ENCODE measurements at regions not wholly inside any gene's neighbourhood (a gene's known extent, or its start where the extent isn't known, plus 50 kb on each side); places are given as distances from the start of the nearest gene placed in this dataset.

DNA sequence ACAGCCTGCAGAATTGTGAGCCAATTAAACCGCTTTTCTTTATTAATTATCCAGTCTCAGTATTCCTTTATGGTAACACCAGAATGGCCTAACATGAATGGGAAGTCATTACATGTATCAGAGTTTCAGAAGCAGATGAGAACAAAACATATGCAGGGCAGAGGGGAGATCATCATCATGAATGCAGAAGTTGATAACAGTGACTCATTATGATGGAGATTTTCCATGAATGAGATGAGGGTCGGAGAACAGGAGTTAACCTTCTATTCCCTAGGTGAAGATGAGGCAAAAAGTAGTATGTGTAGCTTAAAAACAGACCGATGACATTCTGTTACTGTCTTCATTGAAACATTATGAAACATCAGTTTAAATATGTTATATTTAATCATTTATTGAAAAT, 59.5 kb upstream of the PPM1B start (continued):
- TF ChIP-seq, protein P1, sequence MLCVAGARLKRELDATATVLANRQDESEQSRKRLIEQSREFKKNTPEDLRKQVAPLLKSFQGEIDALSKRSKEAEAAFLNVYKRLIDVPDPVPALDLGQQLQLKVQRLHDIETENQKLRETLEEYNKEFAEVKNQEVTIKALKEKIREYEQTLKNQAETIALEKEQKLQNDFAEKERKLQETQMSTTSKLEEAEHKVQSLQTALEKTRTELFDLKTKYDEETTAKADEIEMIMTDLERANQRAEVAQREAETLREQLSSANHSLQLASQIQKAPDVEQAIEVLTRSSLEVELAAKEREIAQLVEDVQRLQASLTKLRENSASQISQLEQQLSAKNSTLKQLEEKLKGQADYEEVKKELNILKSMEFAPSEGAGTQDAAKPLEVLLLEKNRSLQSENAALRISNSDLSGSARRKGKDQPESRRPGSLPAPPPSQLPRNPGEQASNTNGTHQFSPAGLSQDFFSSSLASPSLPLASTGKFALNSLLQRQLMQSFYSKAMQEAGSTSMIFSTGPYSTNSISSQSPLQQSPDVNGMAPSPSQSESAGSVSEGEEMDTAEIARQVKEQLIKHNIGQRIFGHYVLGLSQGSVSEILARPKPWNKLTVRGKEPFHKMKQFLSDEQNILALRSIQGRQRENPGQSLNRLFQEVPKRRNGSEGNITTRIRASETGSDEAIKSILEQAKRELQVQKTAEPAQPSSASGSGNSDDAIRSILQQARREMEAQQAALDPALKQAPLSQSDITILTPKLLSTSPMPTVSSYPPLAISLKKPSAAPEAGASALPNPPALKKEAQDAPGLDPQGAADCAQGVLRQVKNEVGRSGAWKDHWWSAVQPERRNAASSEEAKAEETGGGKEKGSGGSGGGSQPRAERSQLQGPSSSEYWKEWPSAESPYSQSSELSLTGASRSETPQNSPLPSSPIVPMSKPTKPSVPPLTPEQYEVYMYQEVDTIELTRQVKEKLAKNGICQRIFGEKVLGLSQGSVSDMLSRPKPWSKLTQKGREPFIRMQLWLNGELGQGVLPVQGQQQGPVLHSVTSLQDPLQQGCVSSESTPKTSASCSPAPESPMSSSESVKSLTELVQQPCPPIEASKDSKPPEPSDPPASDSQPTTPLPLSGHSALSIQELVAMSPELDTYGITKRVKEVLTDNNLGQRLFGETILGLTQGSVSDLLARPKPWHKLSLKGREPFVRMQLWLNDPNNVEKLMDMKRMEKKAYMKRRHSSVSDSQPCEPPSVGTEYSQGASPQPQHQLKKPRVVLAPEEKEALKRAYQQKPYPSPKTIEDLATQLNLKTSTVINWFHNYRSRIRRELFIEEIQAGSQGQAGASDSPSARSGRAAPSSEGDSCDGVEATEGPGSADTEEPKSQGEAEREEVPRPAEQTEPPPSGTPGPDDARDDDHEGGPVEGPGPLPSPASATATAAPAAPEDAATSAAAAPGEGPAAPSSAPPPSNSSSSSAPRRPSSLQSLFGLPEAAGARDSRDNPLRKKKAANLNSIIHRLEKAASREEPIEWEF (IDR thresholded peaks at IDR 0.05; ENCODE audit: insufficient replicate concordance, low read depth, low read length) = no peak
- TF ChIP-seq CBX3 (IDR thresholded peaks at IDR 0.05; ENCODE audit: borderline replicate concordance, low read depth) = no peak
- no peak for TF ChIP-seq ZBTB4 (CRISPR knock-in tag; IDR thresholded peaks at IDR 0.05)
- no peak for TF ChIP-seq USF2 (IDR thresholded peaks at IDR 0.05; ENCODE audit: borderline replicate concordance, low read depth, low read length)
- TF ChIP-seq NFYA (IDR thresholded peaks at IDR 0.05; ENCODE audit: borderline replicate concordance, low read depth, low read length) = no peak
- no peak for TF ChIP-seq CBFB (IDR thresholded peaks at IDR 0.05; ENCODE audit: low read depth)
- TF ChIP-seq NR2F1 (conservative IDR thresholded peaks at IDR 0.05) = no peak
- TF ChIP-seq BACH1 (IDR thresholded peaks at IDR 0.05; ENCODE audit: borderline replicate concordance) = no peak
- TF ChIP-seq HDGF (IDR thresholded peaks at IDR 0.05) = no peak
